ENCODE measurements at regions not wholly inside any gene's neighbourhood (a gene's known extent, or its start where the extent isn't known, plus 50 kb on each side); places are given as distances from the start of the nearest gene placed in this dataset.
"Not testable (repeated sequence)": the region's sequence is repeated elsewhere in the genome, so short reads cannot be mapped to it uniquely, and the experiment has no call there.

- DNase-seq: no peak
Observed at GRCh38 chr4:159008671-159009070, 94.2 kb upstream of the RAPGEF2 start.

- DNase-seq: no peak
Observed at GRCh38 chr4:159009521-159009920, 93.4 kb upstream of the RAPGEF2 start.

GRCh38 chr4:159010100-159010499, 92.8 kb upstream of the RAPGEF2 start:
- peak; percentile 9 for DNase-seq

- DNase-seq: peak; percentile 62
Observed at GRCh38 chr4:159010563-159011260, 92.2 kb upstream of the RAPGEF2 start.

- no peak for DNase-seq
Observed at GRCh38 chr4:159012381-159012780, 90.5 kb upstream of the RAPGEF2 start.

GRCh38 chr4:159013692-159014091, 89.2 kb upstream of the RAPGEF2 start:
- DNase-seq: no peak

GRCh38 chr4:159014859-159015258, 88.0 kb upstream of the RAPGEF2 start:
- no peak for DNase-seq

- no peak for DNase-seq
Observed at GRCh38 chr4:159015841-159016240, 87.0 kb upstream of the RAPGEF2 start.

- DNase-seq: peak; percentile 44
Observed at GRCh38 chr4:159016593-159017024, 86.3 kb upstream of the RAPGEF2 start.

GRCh38 chr4:159017323-159018026, 85.4 kb upstream of the RAPGEF2 start:
- no peak for DNase-seq

- no peak for DNase-seq
Observed at GRCh38 chr4:159018062-159018629, 84.7 kb upstream of the RAPGEF2 start.

GRCh38 chr4:159019356-159019755, 83.5 kb upstream of the RAPGEF2 start:
- no peak for DNase-seq

- no peak for DNase-seq
Observed at GRCh38 chr4:159021597-159022385, 81.1 kb upstream of the RAPGEF2 start.

GRCh38 chr4:159023741-159024140, 79.1 kb upstream of the RAPGEF2 start:
- no peak for DNase-seq

- no peak for DNase-seq
Observed at GRCh38 chr4:159024266-159024665, 78.6 kb upstream of the RAPGEF2 start.

GRCh38 chr4:159024828-159025227, 78.1 kb upstream of the RAPGEF2 start:
- no peak for DNase-seq

GRCh38 chr4:159026329-159026728, 76.5 kb upstream of the RAPGEF2 start:
- DNase-seq: no peak

GRCh38 chr4:159027535-159027934, 75.3 kb upstream of the RAPGEF2 start:
- no peak for DNase-seq

- no peak for DNase-seq
Observed at GRCh38 chr4:159029481-159029880, 73.4 kb upstream of the RAPGEF2 start.

- not testable (repeated sequence) for DNase-seq
Observed at GRCh38 chr4:159030297-159030696, 72.6 kb upstream of the RAPGEF2 start.

- DNase-seq: no peak
Observed at GRCh38 chr4:159035570-159035969, 67.3 kb upstream of the RAPGEF2 start.

GRCh38 chr4:159038536-159038935, 64.3 kb upstream of the RAPGEF2 start:
- no peak for DNase-seq
